ENCODE measurements at regions not wholly inside any gene's neighbourhood (a gene's known extent, or its start where the extent isn't known, plus 50 kb on each side); places are given as distances from the start of the nearest gene placed in this dataset.

- in situ Hi-C loops (cut with MboI; ENCODE audit: low sequenced_read_pairs, unreplicated experiment): no loop called here
- DNase-seq (ENCODE audit: low spot score): no peak
- no peak for TF ChIP-seq CTCF (IDR thresholded peaks at IDR 0.05; ENCODE audit: borderline replicate concordance, control extremely low read depth, extremely low read depth, insufficient read depth, missing control alignments)
Measured at GRCh38 chr18:76670564-76671288, 151.6 kb upstream of the ZNF236 start.

- DNase-seq (ENCODE audit: low spot score): no peak
- in situ Hi-C loops (cut with MboI; ENCODE audit: low sequenced_read_pairs, unreplicated experiment): no loop called here
- no peak for TF ChIP-seq CTCF (IDR thresholded peaks at IDR 0.05; ENCODE audit: borderline replicate concordance, control extremely low read depth, extremely low read depth, insufficient read depth, missing control alignments)
Measured at GRCh38 chr18:76668546-76668945, 153.8 kb upstream of the ZNF236 start.

GRCh38 chr18:76668119-76668518 lies 154.2 kb upstream of the ZNF236 start:
- TF ChIP-seq CTCF (IDR thresholded peaks at IDR 0.05; ENCODE audit: borderline replicate concordance, control extremely low read depth, extremely low read depth, insufficient read depth, missing control alignments): no peak
- no peak for DNase-seq (ENCODE audit: low spot score)
- in situ Hi-C loops (cut with MboI; ENCODE audit: low sequenced_read_pairs, unreplicated experiment): no loop called here

GRCh38 chr18:76667603-76668002 lies 154.8 kb upstream of the ZNF236 start:
- no peak for TF ChIP-seq CTCF (IDR thresholded peaks at IDR 0.05; ENCODE audit: borderline replicate concordance, control extremely low read depth, extremely low read depth, insufficient read depth, missing control alignments)
- in situ Hi-C loops (cut with MboI; ENCODE audit: low sequenced_read_pairs, unreplicated experiment): no loop called here

GRCh38 chr18:76662626-76663025 lies 159.7 kb upstream of the ZNF236 start:
- in situ Hi-C loops (cut with MboI; ENCODE audit: low sequenced_read_pairs, unreplicated experiment): no loop called here
- DNase-seq (ENCODE audit: low spot score): no peak
- no peak for TF ChIP-seq CTCF (IDR thresholded peaks at IDR 0.05; ENCODE audit: borderline replicate concordance, control extremely low read depth, extremely low read depth, insufficient read depth, missing control alignments)

More at GRCh38 chr18:76667603-76668002, 154.8 kb upstream of the ZNF236 start:
- no peak for DNase-seq (ENCODE audit: low spot score)

- in situ Hi-C loops (cut with MboI; ENCODE audit: low sequenced_read_pairs, unreplicated experiment): no loop called here
- no peak for DNase-seq (ENCODE audit: low spot score)
- TF ChIP-seq CTCF (IDR thresholded peaks at IDR 0.05; ENCODE audit: borderline replicate concordance, control extremely low read depth, extremely low read depth, insufficient read depth, missing control alignments): no peak
Measured at GRCh38 chr18:76660571-76661192, 161.7 kb upstream of the ZNF236 start.

Data from GM13976 (cell line).